Tibial artery (tissue), 4 donors: ENCODE measurements at regions not wholly inside any gene's neighbourhood (a gene's known extent, or its start where the extent isn't known, plus 50 kb on each side); places are given as distances from the start of the nearest gene placed in this dataset.

ENCODE experiments used
- DNase-seq, 2 donors: peaks; one replicate each; pipeline ENCODE4 v3.0.0-alpha.2; 2019
- H3K27ac ChIP-seq, 2 donors: fragments of 200-600 bp; sonication (generic) in 1 of 2; 1 replicate in 1 of 2; 2 replicates in 1 of 2; pipeline ENCODE4 v1.5.1; 2018 to 2019; ENCODE audit warnings: mild to moderate bottlenecking in 1 of 2
- H3K27me3 ChIP-seq, 2 donors: fragments of 200-600 bp; sonication (generic) in 1 of 2; one replicate each; pipeline versions ENCODE4 v1.5.1 to v1.6.0; 2016 to 2019
- H3K36me3 ChIP-seq, 3 donors: fragments of 200-600 bp; sonication (generic) in 2 of 3; one replicate each; pipeline ENCODE4 v1.5.1; 2016 to 2019; ENCODE audit warnings: mild to moderate bottlenecking in 2 of 3
- H3K4me1 ChIP-seq, 4 donors: fragments of 200-600 bp; sonication (generic) in 2 of 4; 1 replicate in 3 of 4; 2 replicates in 1 of 4; pipeline ENCODE4 v1.5.1; 2016 to 2019
- H3K4me3 ChIP-seq, 2 donors: fragments of 200-600 bp; sonication (generic) in 1 of 2; 1 replicate in 1 of 2; 2 replicates in 1 of 2; pipeline ENCODE4 v1.5.1; 2018 to 2019; ENCODE audit warnings: mild to moderate bottlenecking in 2 of 2
- H3K9me3 ChIP-seq, 3 donors: fragments of 200-600 bp; sonication (generic) in 1 of 3; one replicate each; pipeline ENCODE4 v1.5.1; 2016 to 2019
- intact Hi-C: fragments of 100-400 bp; cut with DNase I; formaldehyde crosslinking; loops from one replicate; pipeline ENCODE4 v1.15.0; 2023; ENCODE audit warnings: low total_unique reads
- TF ChIP-seq, protein P1 (sequence below), 2 experiments: fragments of 200-600 bp in 1 of 2; fragments of 450-650 bp in 1 of 2; IDR thresholded peaks; one replicate each; pipeline ENCODE4 v1.5.1; 2017 to 2019; ENCODE audit warnings: antibody characterized with exemption in 2 of 2, mild to moderate bottlenecking in 1 of 2, moderate library complexity in 1 of 2

DNA sequence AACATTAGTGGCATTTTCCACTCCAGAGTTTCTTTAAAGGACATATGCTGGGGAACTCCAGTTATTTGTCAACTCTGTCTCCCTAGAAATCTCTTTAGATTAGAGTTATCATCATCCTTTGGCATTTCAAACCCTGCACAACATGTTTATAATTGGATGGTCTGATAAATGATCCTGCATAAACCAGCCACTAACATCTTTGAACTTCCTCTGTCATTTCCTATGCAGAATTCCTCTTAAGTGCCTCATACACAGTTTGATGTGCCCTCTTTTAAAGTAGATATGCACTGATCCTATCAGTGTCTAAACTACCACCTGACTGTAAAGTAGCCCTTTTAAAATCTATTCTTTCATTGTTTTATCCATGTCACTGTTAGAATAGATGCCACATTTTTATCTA lies 306.3 kb upstream of the IRAK1BP1 start:
- no peak overlapping the region for H3K4me3 ChIP-seq
- no peaks in the 10 kb centered on the region for H3K36me3 ChIP-seq
- TF ChIP-seq, protein P1, sequence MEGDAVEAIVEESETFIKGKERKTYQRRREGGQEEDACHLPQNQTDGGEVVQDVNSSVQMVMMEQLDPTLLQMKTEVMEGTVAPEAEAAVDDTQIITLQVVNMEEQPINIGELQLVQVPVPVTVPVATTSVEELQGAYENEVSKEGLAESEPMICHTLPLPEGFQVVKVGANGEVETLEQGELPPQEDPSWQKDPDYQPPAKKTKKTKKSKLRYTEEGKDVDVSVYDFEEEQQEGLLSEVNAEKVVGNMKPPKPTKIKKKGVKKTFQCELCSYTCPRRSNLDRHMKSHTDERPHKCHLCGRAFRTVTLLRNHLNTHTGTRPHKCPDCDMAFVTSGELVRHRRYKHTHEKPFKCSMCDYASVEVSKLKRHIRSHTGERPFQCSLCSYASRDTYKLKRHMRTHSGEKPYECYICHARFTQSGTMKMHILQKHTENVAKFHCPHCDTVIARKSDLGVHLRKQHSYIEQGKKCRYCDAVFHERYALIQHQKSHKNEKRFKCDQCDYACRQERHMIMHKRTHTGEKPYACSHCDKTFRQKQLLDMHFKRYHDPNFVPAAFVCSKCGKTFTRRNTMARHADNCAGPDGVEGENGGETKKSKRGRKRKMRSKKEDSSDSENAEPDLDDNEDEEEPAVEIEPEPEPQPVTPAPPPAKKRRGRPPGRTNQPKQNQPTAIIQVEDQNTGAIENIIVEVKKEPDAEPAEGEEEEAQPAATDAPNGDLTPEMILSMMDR (IDR thresholded peaks at IDR 0.05) = no peak
- no peak overlapping the region for H3K27ac ChIP-seq
- no peak for DNase-seq
- H3K4me1 ChIP-seq = no peaks in the 10 kb centered on the region
- H3K9me3 ChIP-seq = no peaks in the 10 kb centered on the region
- H3K27me3 ChIP-seq = no peaks in the 10 kb centered on the region
- intact Hi-C loops = no loop called here

DNA sequence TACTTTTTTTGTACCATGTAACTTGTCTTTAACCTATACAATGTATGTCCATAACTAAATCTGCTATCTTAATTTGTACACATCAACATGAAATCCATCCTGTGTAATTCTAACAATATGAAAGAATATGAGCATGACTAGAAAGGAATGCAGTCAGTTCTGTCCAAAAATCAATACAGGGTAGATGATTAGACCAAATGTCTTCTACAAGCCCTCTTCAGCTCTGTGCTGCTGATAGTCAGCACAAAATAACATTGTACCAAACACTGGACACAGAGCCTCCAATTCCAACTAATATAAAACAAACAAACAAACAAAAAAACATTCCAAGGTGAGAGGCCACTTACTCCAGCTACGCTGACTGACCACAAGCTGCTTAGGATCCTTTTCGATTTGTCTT lies 301.4 kb upstream of the IRAK1BP1 start:
- no peak overlapping the region for H3K4me3 ChIP-seq
- no peak overlapping the region for H3K27ac ChIP-seq
- H3K36me3 ChIP-seq = no peaks in the 10 kb centered on the region
- TF ChIP-seq, protein P1 (IDR thresholded peaks at IDR 0.05) = no peak
- no peaks in the 10 kb centered on the region for H3K4me1 ChIP-seq
- H3K27me3 ChIP-seq = no peaks in the 10 kb centered on the region
- intact Hi-C loops = no loop called here
- peaks cover 0 to 10% (median 9%) of the 10 kb centered on the region in 3 donors for H3K9me3 ChIP-seq
- DNase-seq = no peak

- Histone ChIP-seq H3K4me3 (no peak overlapping the region), H3K4me1 (no peaks in the 10 kb centered on the region), H3K9me3 (peaks cover 0 to 10% (median 9%) of the 10 kb centered on the region in 3 donors), H3K36me3 (no peaks in the 10 kb centered on the region), H3K27me3 (no peaks in the 10 kb centered on the region), H3K27ac (no peak overlapping the region)
- intact Hi-C loops = no loop called here
- no peak for DNase-seq
- TF ChIP-seq, protein P1 (IDR thresholded peaks at IDR 0.05) = no peak
These were observed 297.3 kb upstream of the IRAK1BP1 start for GRCh38 chr6:78570044-78570443.

- intact Hi-C loops = no loop called here
- H3K9me3 ChIP-seq = no peaks in the 10 kb centered on the region
- no peaks in the 10 kb centered on the region for H3K36me3 ChIP-seq
- DNase-seq = no peak
- H3K4me1 ChIP-seq = no peaks in the 10 kb centered on the region
- H3K27me3 ChIP-seq = no peaks in the 10 kb centered on the region
- TF ChIP-seq, protein P1 (IDR thresholded peaks at IDR 0.05) = no peak
- no peak overlapping the region for H3K4me3 ChIP-seq
- H3K27ac ChIP-seq = no peak overlapping the region
These were observed 289.8 kb upstream of the IRAK1BP1 start for GRCh38 chr6:78577585-78577984.

DNA sequence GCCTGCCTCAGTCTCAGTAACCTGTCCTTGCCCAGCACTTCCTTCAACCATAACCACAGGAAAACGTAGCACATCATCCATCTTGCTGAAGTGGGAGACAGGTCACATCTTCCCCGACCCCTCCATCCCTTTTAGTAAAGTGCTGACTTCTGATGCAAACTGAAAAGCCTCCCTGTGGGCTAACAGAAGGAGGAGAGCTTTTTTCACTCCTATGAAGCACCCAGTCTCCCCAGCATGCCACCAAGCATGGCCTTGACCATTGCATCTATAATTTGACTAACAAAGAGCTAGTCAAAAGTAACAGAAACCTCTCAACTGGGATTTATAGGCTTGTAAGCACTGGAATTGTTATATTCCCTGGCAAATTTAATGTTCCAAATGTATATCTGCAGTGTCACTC lies 288.9 kb upstream of the IRAK1BP1 start:
- no peaks in the 10 kb centered on the region for H3K27me3 ChIP-seq
- no peaks in the 10 kb centered on the region for H3K4me1 ChIP-seq
- no peak overlapping the region for H3K27ac ChIP-seq
- H3K9me3 ChIP-seq = no peaks in the 10 kb centered on the region
- TF ChIP-seq, protein P1 (IDR thresholded peaks at IDR 0.05) = no peak
- intact Hi-C loops = no loop called here
- DNase-seq = no peak
- H3K36me3 ChIP-seq = no peaks in the 10 kb centered on the region
- H3K4me3 ChIP-seq = no peak overlapping the region

GRCh38 chr6:78580923-78581322 lies 286.4 kb upstream of the IRAK1BP1 start:
- H3K4me1 ChIP-seq = no peaks in the 10 kb centered on the region
- intact Hi-C loops = no loop called here
- H3K4me3 ChIP-seq = no peak overlapping the region
- no peak for DNase-seq
- H3K27me3 ChIP-seq = no peaks in the 10 kb centered on the region
- H3K36me3 ChIP-seq = no peaks in the 10 kb centered on the region
- H3K27ac ChIP-seq = no peak overlapping the region
- TF ChIP-seq, protein P1 (IDR thresholded peaks at IDR 0.05) = no peak
- H3K9me3 ChIP-seq = no peaks in the 10 kb centered on the region
